HEK293 (cell line): ENCODE measurements at regions not wholly inside any gene's neighbourhood (a gene's known extent, or its start where the extent isn't known, plus 50 kb on each side); places are given as distances from the start of the nearest gene placed in this dataset.

Experiments used
- CTCF ChIP-seq: fragments of 450-650 bp; formaldehyde crosslinking; IDR thresholded peaks from 2 replicates; pipeline ENCODE4 v1.5.1; 2016; ENCODE audit warnings: missing biosample characterization, missing genetic modification characterization
- ZNF239 ChIP-seq: fragments of 450-650 bp; formaldehyde crosslinking; IDR thresholded peaks from 2 replicates; pipeline ENCODE4 v1.5.1; 2016; ENCODE audit warnings: missing biosample characterization, missing genetic modification characterization
- ZNF398 ChIP-seq: fragments of 450-650 bp; formaldehyde crosslinking; IDR thresholded peaks from 2 replicates; pipeline ENCODE4 v1.5.1; 2017; ENCODE audit warnings: missing biosample characterization, missing genetic modification characterization
- TF ChIP-seq, protein P1 (sequence below): fragments of 450-650 bp; formaldehyde crosslinking; IDR thresholded peaks from 2 replicates; pipeline ENCODE4 v1.5.1; 2016; ENCODE audit warnings: missing biosample characterization, missing genetic modification characterization
- TF ChIP-seq, protein P2 (sequence below): fragments of 450-650 bp; formaldehyde crosslinking; IDR thresholded peaks from 2 replicates; pipeline ENCODE4 v1.5.1; 2016; ENCODE audit warnings: missing biosample characterization, missing genetic modification characterization, low read depth

- no peak for TF ChIP-seq CTCF (tag by site-specific recombination)
- TF ChIP-seq ZNF398: no peak
- TF ChIP-seq, protein P1, sequence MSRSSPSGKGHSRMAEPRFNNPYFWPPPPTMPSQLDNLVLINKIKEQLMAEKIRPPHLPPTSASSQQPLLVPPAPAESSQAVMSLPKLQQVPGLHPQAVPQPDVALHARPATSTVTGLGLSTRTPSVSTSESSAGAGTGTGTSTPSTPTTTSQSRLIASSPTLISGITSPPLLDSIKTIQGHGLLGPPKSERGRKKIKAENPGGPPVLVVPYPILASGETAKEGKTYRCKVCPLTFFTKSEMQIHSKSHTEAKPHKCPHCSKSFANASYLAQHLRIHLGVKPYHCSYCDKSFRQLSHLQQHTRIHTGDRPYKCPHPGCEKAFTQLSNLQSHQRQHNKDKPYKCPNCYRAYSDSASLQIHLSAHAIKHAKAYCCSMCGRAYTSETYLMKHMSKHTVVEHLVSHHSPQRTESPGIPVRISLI (tag by site-specific recombination): no peak
- TF ChIP-seq ZNF239 (tag by site-specific recombination): no peak
- TF ChIP-seq, protein P2, sequence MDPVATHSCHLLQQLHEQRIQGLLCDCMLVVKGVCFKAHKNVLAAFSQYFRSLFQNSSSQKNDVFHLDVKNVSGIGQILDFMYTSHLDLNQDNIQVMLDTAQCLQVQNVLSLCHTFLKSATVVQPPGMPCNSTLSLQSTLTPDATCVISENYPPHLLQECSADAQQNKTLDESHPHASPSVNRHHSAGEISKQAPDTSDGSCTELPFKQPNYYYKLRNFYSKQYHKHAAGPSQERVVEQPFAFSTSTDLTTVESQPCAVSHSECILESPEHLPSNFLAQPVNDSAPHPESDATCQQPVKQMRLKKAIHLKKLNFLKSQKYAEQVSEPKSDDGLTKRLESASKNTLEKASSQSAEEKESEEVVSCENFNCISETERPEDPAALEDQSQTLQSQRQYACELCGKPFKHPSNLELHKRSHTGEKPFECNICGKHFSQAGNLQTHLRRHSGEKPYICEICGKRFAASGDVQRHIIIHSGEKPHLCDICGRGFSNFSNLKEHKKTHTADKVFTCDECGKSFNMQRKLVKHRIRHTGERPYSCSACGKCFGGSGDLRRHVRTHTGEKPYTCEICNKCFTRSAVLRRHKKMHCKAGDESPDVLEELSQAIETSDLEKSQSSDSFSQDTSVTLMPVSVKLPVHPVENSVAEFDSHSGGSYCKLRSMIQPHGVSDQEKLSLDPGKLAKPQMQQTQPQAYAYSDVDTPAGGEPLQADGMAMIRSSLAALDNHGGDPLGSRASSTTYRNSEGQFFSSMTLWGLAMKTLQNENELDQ: no peak
These were observed 243.9 kb downstream of the MIAT start for GRCh38 chr22:26901198-26901816.
